PC-9 (cell line): ENCODE measurements at regions not wholly inside any gene's neighbourhood (a gene's known extent, or its start where the extent isn't known, plus 50 kb on each side); places are given as distances from the start of the nearest gene placed in this dataset.

Experiments
- BruUV-seq: library from RNA; stranded (reverse); fragments of 400-500 nt; replicated peaks from 2 replicates; lab custom pipeline; 2021; lab: Mats Ljungman, UMichigan
- CTCF ChIA-PET: fragments of 300-600 bp; sonication (Branson Sonifier 250); formaldehyde crosslinking; loops from one replicate; lab custom pipeline; 2022; ENCODE audit warnings: antibody characterized with exemption; lab: Charles Lee
- POLR2A ChIA-PET: fragments of 300-600 bp; sonication (Branson Sonifier 250); formaldehyde crosslinking; loops from one replicate; lab custom pipeline; 2022; ENCODE audit warnings: antibody characterized with exemption; ENCODE audit not compliant: unreplicated experiment; lab: Charles Lee
- DNase-seq, 2 experiments: peaks; one replicate each; pipeline versions ENCODE4 v3.0.0 to v3.0.0-alpha.2; 2015 to 2022; ENCODE audit warnings: mixed read lengths in 1 of 2
- H2AFZ ChIP-seq: fragments of 200-600 bp; sonication (generic); 2 replicates; pipeline ENCODE4 v1.8.1; 2017; ENCODE audit warnings: antibody characterized with exemption
- H3F3A ChIP-seq: fragments of 200-600 bp; sonication (generic); 2 replicates; pipeline ENCODE4 v1.8.1; 2017; ENCODE audit warnings: antibody characterized with exemption, mild to moderate bottlenecking, low read depth; ENCODE audit not compliant: insufficient read depth
- H3K27ac ChIP-seq: fragments of 200-600 bp; sonication (generic); 2 replicates; pipeline ENCODE4 v1.6.1; 2016; ENCODE audit warnings: mixed run types
- H3K27me3 ChIP-seq: fragments of 200-600 bp; sonication (generic); 2 replicates; pipeline ENCODE4 v1.6.1; 2016; ENCODE audit warnings: low read depth, mixed run types; ENCODE audit not compliant: insufficient read depth
- H3K36me3 ChIP-seq: fragments of 200-600 bp; sonication (generic); 2 replicates; pipeline ENCODE4 v1.6.1; 2016; ENCODE audit warnings: low read depth, mixed run types
- H3K4me1 ChIP-seq: fragments of 200-600 bp; sonication (generic); replicated peaks from 2 replicates; pipeline ENCODE4 v1.6.1; 2016; ENCODE audit warnings: mixed run types; ENCODE audit not compliant: insufficient read depth
- H3K4me2 ChIP-seq: fragments of 200-600 bp; sonication (generic); 2 replicates; pipeline ENCODE4 v1.6.1; 2017; ENCODE audit warnings: mixed run types
- H3K4me3 ChIP-seq: fragments of 200-600 bp; sonication (generic); 2 replicates; pipeline ENCODE4 v1.6.1; 2016; ENCODE audit warnings: mixed run types
- H3K79me2 ChIP-seq: fragments of 200-600 bp; sonication (generic); 2 replicates; pipeline ENCODE4 v1.6.1; 2017; ENCODE audit warnings: low read depth, mixed run types
- H3K9me2 ChIP-seq: fragments of 200-600 bp; sonication (generic); 2 replicates; pipeline ENCODE4 v1.8.1; 2017; ENCODE audit warnings: mild to moderate bottlenecking; ENCODE audit not compliant: insufficient read depth
- H3K9me3 ChIP-seq: fragments of 200-600 bp; sonication (generic); 2 replicates; pipeline ENCODE4 v1.8.1; 2016; ENCODE audit warnings: low read depth; ENCODE audit not compliant: insufficient read depth
- H4K20me1 ChIP-seq: fragments of 200-600 bp; sonication (generic); 2 replicates; pipeline ENCODE4 v1.8.1; 2017; ENCODE audit not compliant: insufficient read depth
- EZH2 ChIP-seq: fragments of 200-600 bp; sonication (generic); IDR thresholded peaks from 2 replicates; pipeline ENCODE4 v1.8.0; 2017; ENCODE audit warnings: antibody characterized with exemption, low read depth
- intact Hi-C: fragments of 100-400 bp; cut with micrococcal nuclease; formaldehyde crosslinking; loops from one replicate; pipeline ENCODE4 v1.10.0; 2022; ENCODE audit not compliant: unreplicated experiment
- TF ChIP-seq, protein P1 (sequence below): fragments of 200-600 bp; sonication (generic); conservative IDR thresholded peaks from 2 replicates; pipeline ENCODE4 v1.6.1; 2017; ENCODE audit warnings: mixed run types, antibody characterized with exemption, mild to moderate bottlenecking, moderate library complexity

DNA sequence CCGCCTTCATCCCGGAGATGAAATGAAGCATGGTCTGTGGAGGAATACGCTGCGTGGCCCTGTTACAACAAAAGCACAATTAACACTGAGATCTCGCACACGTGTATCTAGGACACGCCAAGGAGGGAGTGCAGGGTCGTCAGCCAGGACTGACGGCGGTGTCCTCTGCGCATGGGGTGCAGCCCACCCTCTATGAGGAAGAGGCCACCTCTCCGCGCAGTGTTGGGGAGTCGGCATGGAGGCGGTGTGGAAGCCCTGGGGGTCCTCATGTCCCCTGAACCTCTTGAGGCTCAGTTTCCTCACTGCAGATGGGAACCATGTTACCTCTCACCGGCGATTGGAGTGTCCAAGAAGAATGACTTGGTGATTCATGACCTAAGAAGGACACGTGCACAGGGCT lies 86.0 kb upstream of the ZNF236 start:
- ChIA-PET POLR2A (no interaction called here), CTCF (no interaction called here)
- Histone ChIP-seq H3K36me3 (no peaks in the 10 kb centered on the region), H3K79me2 (no peaks in the 10 kb centered on the region), H3F3A (no peaks in the 10 kb centered on the region), H3K4me3 (no peak overlapping the region), H3K9me3 (no peaks in the 10 kb centered on the region), H2AFZ (no peak overlapping the region), H4K20me1 (no peaks in the 10 kb centered on the region), H3K4me2 (no peak overlapping the region), H3K27me3 (peaks cover 44% of the 10 kb centered on the region), H3K9me2 (no peaks in the 10 kb centered on the region), H3K4me1 (peaks cover 10% of the 10 kb centered on the region), H3K27ac (no peak overlapping the region)
- TF ChIP-seq, protein P1, sequence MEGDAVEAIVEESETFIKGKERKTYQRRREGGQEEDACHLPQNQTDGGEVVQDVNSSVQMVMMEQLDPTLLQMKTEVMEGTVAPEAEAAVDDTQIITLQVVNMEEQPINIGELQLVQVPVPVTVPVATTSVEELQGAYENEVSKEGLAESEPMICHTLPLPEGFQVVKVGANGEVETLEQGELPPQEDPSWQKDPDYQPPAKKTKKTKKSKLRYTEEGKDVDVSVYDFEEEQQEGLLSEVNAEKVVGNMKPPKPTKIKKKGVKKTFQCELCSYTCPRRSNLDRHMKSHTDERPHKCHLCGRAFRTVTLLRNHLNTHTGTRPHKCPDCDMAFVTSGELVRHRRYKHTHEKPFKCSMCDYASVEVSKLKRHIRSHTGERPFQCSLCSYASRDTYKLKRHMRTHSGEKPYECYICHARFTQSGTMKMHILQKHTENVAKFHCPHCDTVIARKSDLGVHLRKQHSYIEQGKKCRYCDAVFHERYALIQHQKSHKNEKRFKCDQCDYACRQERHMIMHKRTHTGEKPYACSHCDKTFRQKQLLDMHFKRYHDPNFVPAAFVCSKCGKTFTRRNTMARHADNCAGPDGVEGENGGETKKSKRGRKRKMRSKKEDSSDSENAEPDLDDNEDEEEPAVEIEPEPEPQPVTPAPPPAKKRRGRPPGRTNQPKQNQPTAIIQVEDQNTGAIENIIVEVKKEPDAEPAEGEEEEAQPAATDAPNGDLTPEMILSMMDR, result no peak
- no peak for TF ChIP-seq EZH2
- no peak for DNase-seq
- no TSS peak for BruUV-seq
- intact Hi-C loops, result no loop called here

DNA sequence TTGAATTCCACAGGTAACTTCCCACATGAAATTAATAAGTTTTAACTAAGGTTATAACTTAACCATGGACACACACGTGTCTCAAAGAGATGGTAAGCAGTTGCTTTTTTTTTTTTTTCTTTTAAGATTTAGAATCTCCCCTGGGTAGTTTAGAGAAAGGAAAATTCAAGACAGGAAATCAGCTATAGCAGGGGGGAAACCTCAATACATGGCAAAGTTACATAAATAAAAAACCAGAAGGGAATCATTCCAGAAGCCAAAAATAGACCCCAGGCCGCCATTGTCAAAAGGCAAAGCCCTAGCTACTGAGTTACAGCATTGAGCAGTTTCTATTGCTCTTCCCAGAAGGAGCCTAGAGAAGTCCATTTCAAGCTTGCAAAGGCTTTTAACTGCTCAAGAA lies 91.5 kb upstream of the ZNF236 start:
- Histone ChIP-seq H4K20me1 (no peaks in the 10 kb centered on the region), H3K27ac (no peak overlapping the region), H3K36me3 (no peaks in the 10 kb centered on the region), H3K9me2 (no peaks in the 10 kb centered on the region), H3K79me2 (no peaks in the 10 kb centered on the region), H3K4me3 (no peak overlapping the region), H3K4me2 (no peak overlapping the region), H2AFZ (no peak overlapping the region), H3K4me1 (no peaks in the 10 kb centered on the region), H3K27me3 (peaks cover 71% of the 10 kb centered on the region), H3F3A (no peaks in the 10 kb centered on the region), H3K9me3 (no peaks in the 10 kb centered on the region)
- intact Hi-C loops, result no loop called here
- ChIA-PET POLR2A (no interaction called here), CTCF (no interaction called here)
- DNase-seq, result no peak
- no peak for TF ChIP-seq EZH2
- TF ChIP-seq, protein P1, result no peak
- no TSS peak for BruUV-seq

DNA sequence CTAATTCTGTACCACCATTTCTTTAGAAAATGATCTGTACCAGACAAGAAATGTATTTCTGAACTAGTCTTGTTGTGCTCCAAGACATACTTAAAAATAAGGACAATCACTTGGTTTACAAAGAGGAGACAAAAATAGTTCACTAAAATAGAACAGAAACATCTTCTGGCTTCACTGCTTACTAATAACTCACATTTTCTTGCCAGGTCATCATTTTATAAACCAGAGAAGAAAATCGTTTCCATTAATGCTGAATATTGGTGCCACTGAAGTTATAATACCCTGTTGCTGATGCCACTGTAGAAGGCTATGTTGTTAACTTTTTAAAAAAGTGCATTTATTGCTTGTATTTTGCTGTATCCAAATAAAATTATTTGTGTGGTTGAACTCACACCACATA lies 94.8 kb upstream of the ZNF236 start:
- BruUV-seq, result no TSS peak
- no peak overlapping the region for H3K4me2 ChIP-seq
- TF ChIP-seq, protein P1, result no peak
- no peak for TF ChIP-seq EZH2
- H2AFZ ChIP-seq, result no peak overlapping the region
- no peak overlapping the region for H3K27ac ChIP-seq
- no peaks in the 10 kb centered on the region for H3K9me3 ChIP-seq
- H3K4me1 ChIP-seq, result no peaks in the 10 kb centered on the region
- H3K9me2 ChIP-seq, result no peaks in the 10 kb centered on the region
- no peaks in the 10 kb centered on the region for H4K20me1 ChIP-seq
- CTCF ChIA-PET, result no interaction called here
- intact Hi-C loops, result no loop called here
- peaks cover 71% of the 10 kb centered on the region for H3K27me3 ChIP-seq
- H3K4me3 ChIP-seq, result no peak overlapping the region
- no peak for DNase-seq
- POLR2A ChIA-PET, result no interaction called here
- H3K36me3 ChIP-seq, result no peaks in the 10 kb centered on the region
- H3F3A ChIP-seq, result no peaks in the 10 kb centered on the region
- H3K79me2 ChIP-seq, result no peaks in the 10 kb centered on the region
